Left ventricle myocardium inferior (tissue), 1 donor: ENCODE measurements at regions not wholly inside any gene's neighbourhood (a gene's known extent, or its start where the extent isn't known, plus 50 kb on each side); places are given as distances from the start of the nearest gene placed in this dataset.

Experiments used
- DNase-seq: peaks from one replicate; pipeline ENCODE4 v3.0.0-alpha.2; 2020
- H3K27ac ChIP-seq: fragments of 200-600 bp; replicated peaks from 2 replicates; pipeline ENCODE4 v1.8.0; 2021
- H3K27me3 ChIP-seq: fragments of 200-600 bp; 2 replicates; pipeline ENCODE4 v1.8.0; 2021; ENCODE audit warnings: low read depth
- H3K36me3 ChIP-seq: fragments of 200-600 bp; 2 replicates; pipeline ENCODE4 v1.8.0; 2021
- H3K4me1 ChIP-seq: fragments of 200-600 bp; 2 replicates; pipeline ENCODE4 v1.8.0; 2021
- H3K4me3 ChIP-seq: fragments of 200-600 bp; 2 replicates; pipeline ENCODE4 v1.8.0; 2021; ENCODE audit warnings: mild to moderate bottlenecking, moderate library complexity
- H3K9me3 ChIP-seq: fragments of 200-600 bp; replicated peaks from 2 replicates; pipeline ENCODE4 v1.8.0; 2021
- CTCF ChIP-seq: fragments of 200-600 bp; IDR thresholded peaks from 2 replicates; pipeline ENCODE4 v1.8.0; 2021; ENCODE audit warnings: antibody characterized with exemption, mild to moderate bottlenecking, borderline replicate concordance
- intact Hi-C: fragments of 100-400 bp; cut with micrococcal nuclease; formaldehyde crosslinking; loops from one replicate; pipeline ENCODE4 v1.11.0; 2022
- donor health status: DM: no; HTN: yes; CAD: no; lungs with severe emphysema.

- no peaks in the 10 kb centered on the region for H3K36me3 ChIP-seq
- peaks cover 15% of the 10 kb centered on the region for H3K9me3 ChIP-seq
- no peaks in the 10 kb centered on the region for H3K27me3 ChIP-seq
- no peak for DNase-seq
- peaks cover 5% of the 10 kb centered on the region for H3K4me1 ChIP-seq
- intact Hi-C loops, result no loop called here
- H3K4me3 ChIP-seq, result no peak overlapping the region
- H3K27ac ChIP-seq, result no peak overlapping the region
- TF ChIP-seq CTCF, result no peak
These were observed 79.5 kb upstream of the KL start for GRCh38 chr13:32936716-32937115.

GRCh38 chr13:32938314-32938713 lies 77.9 kb upstream of the KL start:
- DNase-seq, result no peak
- no peak for TF ChIP-seq CTCF
- H3K9me3 ChIP-seq, result peaks cover 11% of the 10 kb centered on the region
- no peaks in the 10 kb centered on the region for H3K27me3 ChIP-seq
- intact Hi-C loops, result no loop called here
- H3K27ac ChIP-seq, result no peak overlapping the region
- H3K4me3 ChIP-seq, result no peak overlapping the region
- H3K36me3 ChIP-seq, result no peaks in the 10 kb centered on the region
- peaks cover 5% of the 10 kb centered on the region for H3K4me1 ChIP-seq

GRCh38 chr13:32938907-32939306 lies 77.3 kb upstream of the KL start:
- intact Hi-C loops, result no loop called here
- Histone ChIP-seq H3K36me3 (no peaks in the 10 kb centered on the region), H3K4me3 (no peak overlapping the region), H3K4me1 (peaks cover 5% of the 10 kb centered on the region), H3K27ac (no peak overlapping the region), H3K27me3 (no peaks in the 10 kb centered on the region), H3K9me3 (peaks cover 11% of the 10 kb centered on the region)
- TF ChIP-seq CTCF, result no peak
- no peak for DNase-seq

- Histone ChIP-seq H3K27me3 (no peaks in the 10 kb centered on the region), H3K4me1 (peaks cover 5% of the 10 kb centered on the region), H3K36me3 (no peaks in the 10 kb centered on the region), H3K27ac (no peak overlapping the region), H3K4me3 (no peak overlapping the region), H3K9me3 (peaks cover 11% of the 10 kb centered on the region)
- peak; percentile 27 for DNase-seq
- intact Hi-C loops, result no loop called here
- TF ChIP-seq CTCF, result no peak
These were observed 75.6 kb upstream of the KL start for GRCh38 chr13:32940601-32941000.

GRCh38 chr13:32941368-32941767 lies 74.9 kb upstream of the KL start:
- intact Hi-C loops, result no loop called here
- Histone ChIP-seq H3K36me3 (no peaks in the 10 kb centered on the region), H3K4me1 (peaks cover 5% of the 10 kb centered on the region), H3K27me3 (no peaks in the 10 kb centered on the region), H3K4me3 (no peak overlapping the region), H3K9me3 (peaks cover 11% of the 10 kb centered on the region), H3K27ac (no peak overlapping the region)
- TF ChIP-seq CTCF, result no peak
- DNase-seq, result no peak

GRCh38 chr13:32946558-32946957 lies 69.7 kb upstream of the KL start:
- Histone ChIP-seq H3K27me3 (no peaks in the 10 kb centered on the region), H3K4me1 (no peaks in the 10 kb centered on the region), H3K4me3 (no peak overlapping the region), H3K36me3 (no peaks in the 10 kb centered on the region), H3K9me3 (no peaks in the 10 kb centered on the region), H3K27ac (no peak overlapping the region)
- TF ChIP-seq CTCF, result no peak
- intact Hi-C loops, result no loop called here
- DNase-seq, result no peak
